ENCODE measurements at regions not wholly inside any gene's neighbourhood (a gene's known extent, or its start where the extent isn't known, plus 50 kb on each side); places are given as distances from the start of the nearest gene placed in this dataset.

GRCh38 chr6:105794870-105795269 is 291.3 kb upstream of the PRDM1 start:
- no peak for TF ChIP-seq SUZ12 (IDR thresholded peaks at IDR 0.05; ENCODE audit: extremely low read depth, insufficient read depth, insufficient read length)
- no peak for TF ChIP-seq YY1 (IDR thresholded peaks at IDR 0.05; ENCODE audit: insufficient read depth, insufficient read length)
- no peak for TF ChIP-seq ZNF274 (IDR thresholded peaks at IDR 0.05; ENCODE audit: low read depth, low read length)
